Nucleus accumbens (tissue), 56 donors: ENCODE measurements at regions not wholly inside any gene's neighbourhood (a gene's known extent, or its start where the extent isn't known, plus 50 kb on each side); places are given as distances from the start of the nearest gene placed in this dataset.
"Not testable (repeated sequence)": the region's sequence is repeated elsewhere in the genome, so short reads cannot be mapped to it uniquely, and the experiment has no call there.

Source experiments
- DNase-seq, 56 donors: peaks; one replicate each; lab custom pipeline; 2025; lab: John Stamatoyannopoulos, UW

DNA sequence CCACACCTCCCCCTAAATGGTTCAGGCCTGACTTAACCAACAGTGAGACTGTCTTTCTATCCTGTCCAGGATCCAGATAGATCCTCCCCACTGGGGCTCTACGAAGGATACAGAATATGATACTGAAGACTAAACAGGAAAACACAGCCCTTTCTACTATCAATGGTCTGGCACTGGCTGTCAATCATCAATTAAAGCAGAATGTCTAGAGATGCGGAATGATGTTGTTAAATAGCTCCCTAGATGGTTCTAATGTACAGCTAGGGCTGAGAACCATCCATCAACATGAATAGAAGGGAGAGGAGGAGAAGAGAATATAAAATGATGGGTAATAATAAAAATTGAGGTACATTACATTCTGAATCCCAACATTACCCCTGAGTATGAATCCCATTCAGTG, 314.3 kb upstream of the CELF2 start:
- no peak for DNase-seq

DNA sequence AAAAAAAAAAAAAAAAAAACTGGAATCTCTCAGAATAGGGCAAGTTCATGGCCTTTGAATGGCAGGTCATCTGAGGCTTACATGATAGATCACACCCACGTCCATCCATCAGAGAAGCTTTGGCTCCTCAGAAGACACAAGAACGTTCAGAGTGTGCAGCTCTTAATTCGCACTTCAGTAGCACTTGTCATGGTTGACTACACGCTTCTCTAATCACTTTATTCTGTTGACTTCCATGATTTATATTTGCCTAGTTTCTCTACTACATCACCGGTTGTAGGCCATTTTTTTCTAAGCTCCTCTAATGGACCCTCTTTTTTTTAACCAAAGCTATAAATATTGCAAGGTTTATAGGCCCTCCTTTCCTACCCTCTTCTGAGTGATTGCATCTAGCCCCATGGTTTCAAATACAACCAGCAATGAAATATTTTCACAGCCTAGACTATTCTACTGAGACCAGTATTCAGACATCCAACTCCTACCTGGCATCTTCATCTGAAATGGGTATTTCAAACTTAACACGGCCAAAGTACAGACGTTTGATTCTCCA, 305.4 kb upstream of the CELF2 start:
- DNase-seq: no peak

DNA sequence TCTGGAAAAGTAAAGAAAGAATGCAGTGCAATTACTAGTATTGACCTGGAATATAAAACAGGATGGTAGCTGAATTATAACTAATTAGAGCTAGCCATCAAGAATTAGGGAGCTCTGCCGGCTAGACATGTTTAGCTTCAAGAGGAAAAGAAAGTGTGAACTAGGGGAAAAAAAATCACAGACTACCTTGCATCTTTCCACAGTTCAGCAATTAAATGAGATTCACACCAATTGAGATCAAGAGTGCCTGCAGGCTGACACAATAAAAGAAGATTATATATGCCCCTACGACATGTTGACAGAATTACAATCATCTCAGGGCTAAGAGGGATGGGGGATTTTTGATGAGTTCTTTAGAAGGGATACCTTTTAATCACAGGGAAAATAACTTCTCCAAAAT, 303.3 kb upstream of the CELF2 start:
- DNase-seq: no peak

DNA sequence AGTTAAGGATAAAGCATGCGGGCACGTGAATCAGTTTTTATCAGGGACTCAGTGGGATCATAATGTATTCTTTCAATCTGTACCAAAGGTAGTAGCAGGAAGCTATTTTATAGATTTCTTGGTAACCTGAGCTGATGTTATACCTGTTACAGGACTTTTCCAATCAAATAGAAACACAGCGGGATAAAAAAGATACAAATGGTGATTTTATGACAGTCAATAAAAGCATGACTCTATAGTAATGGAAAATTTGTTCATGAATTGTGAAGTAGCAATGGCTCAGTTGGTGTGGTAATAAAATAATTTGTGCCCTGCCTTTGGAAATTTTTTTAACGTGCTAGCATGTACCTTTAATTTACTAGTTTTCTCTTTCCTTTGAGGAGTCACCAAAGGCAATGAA, 300.7 kb upstream of the CELF2 start:
- DNase-seq: no peak

GRCh38 chr10:10722422-10722821, 295.2 kb upstream of the CELF2 start:
- DNase-seq: no peak

- DNase-seq: no peak
Observed at GRCh38 chr10:10725196-10725595, 292.5 kb upstream of the CELF2 start.

DNA sequence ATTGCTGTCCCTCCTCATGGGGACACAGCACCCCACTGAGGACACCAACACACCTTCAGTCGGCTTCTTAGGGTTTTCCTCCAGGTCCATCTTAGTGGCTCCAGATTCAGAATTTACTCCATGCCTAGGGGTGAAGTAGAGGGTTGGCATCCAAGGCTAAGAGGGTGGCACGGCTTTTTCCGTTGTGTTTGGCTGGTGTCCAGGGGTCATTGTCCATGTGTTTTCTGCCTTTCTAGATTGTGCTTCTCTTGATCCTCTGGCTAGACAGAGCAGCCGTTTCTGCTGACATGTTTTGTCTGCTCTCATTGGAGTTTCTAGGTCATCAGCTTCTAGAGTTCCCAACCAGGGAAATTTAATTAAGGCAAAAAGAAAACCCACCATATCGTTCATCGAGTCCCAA, 291.6 kb upstream of the CELF2 start:
- no peak for DNase-seq

DNA sequence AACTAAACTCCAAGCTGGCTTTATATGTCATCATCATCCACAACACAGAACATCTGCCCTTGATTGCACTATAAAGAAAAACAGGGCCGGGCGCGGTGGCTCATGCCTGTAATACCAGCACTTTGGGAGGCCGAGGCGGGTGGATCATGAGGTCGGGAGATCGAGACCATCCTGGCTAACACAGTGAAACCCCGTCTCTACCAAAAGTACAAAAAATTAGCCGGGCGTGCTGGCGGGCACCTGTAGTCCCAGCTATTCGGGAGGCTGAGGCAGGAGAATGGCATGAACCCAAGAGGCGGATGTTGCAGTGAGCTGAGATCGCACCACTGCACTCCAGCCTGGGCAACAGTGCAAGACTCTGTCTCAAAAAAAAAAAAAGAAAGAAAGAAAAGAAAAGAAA, 290.3 kb upstream of the CELF2 start:
- DNase-seq: not testable (repeated sequence)

DNA sequence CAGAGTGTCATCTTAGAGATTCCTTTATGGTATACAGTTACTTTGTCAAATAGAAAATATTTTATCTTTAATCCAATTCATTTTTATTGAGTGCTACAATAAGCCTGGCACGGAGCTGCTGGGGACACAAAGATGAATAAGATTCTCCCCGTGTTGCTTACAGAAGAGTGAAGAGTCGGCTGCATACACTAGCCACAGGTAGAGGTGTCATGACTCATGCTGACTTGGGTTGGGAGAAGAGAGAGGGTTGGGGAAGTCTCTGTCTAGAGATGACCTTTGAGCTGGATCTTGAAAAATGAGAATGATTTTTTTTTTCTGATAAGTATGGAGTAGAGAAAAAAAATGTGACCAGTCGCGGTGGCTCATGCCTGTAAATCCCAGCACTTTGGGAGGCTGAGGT, 289.9 kb upstream of the CELF2 start:
- DNase-seq: no peak

GRCh38 chr10:10730471-10731043, 287.1 kb upstream of the CELF2 start:
- no peak for DNase-seq

- DNase-seq: no peak
Observed at GRCh38 chr10:10731366-10731765, 286.3 kb upstream of the CELF2 start.

- peak in 4 of 56 donors; percentile 1 to 33 (median 6) for DNase-seq
Observed at GRCh38 chr10:10734356-10735064, 283.2 kb upstream of the CELF2 start.

DNA sequence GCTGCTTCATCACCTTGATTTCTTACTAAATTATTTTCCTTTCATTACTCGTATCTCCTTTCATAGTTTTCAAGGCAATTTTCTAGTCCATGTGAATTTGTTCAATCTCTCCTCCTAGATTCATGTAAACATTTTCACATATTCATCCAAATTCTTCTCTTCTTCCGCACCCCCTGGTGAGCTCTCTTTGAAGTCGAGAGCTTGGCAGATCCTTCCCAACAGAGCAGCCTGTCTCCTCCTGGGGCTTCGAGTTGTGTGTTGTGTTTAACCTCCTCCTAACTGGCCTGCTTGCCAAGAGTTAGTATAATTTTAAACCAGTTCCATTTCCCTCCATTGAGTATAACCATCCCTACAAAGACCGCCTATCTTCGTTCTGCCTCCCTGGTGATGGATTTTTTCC, 272.4 kb upstream of the CELF2 start:
- no peak for DNase-seq

GRCh38 chr10:10755490-10755889, 262.2 kb upstream of the CELF2 start:
- DNase-seq: no peak

GRCh38 chr10:10758306-10758705, 259.4 kb upstream of the CELF2 start:
- peak in 1 of 56 donors; percentile 1 for DNase-seq

DNA sequence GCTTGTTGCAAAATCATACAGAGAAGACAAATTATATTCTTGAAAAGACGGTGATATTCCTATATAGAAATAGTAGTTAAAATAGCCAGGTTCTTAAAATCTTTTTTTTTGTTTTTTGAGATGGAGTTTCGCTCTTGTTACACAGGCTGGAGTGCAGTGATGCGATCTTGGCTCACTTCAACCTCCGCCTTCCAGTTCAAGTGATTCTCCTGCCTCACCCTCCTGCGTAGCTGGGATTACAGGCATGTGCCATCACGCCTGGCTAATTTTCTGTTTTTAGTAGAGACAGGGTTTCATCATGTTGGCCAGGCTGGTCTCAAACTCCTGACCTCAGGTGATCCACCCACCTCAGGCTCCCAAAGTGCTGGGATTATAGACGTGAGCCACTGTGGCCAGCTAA, 257.9 kb upstream of the CELF2 start:
- DNase-seq: not testable (repeated sequence)

DNA sequence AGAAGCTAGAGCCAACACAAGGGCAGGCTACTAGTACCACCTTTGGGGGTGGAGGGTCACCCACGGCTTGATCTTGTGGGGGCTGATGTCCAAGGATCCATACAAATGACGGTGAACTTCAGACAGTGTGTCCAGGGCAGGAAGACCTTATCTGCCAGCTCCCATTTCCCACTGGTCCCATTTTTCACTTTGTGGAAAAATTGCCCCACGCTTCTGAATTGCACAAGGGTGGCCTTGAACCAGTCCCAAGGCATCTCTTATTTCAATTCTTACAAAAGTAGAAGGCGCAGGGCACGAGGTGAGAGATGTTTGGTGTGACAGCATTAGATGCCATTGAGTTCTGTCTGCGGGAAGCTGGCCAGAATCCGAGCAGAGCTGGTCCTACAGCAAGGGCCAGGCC, 252.7 kb upstream of the CELF2 start:
- no peak for DNase-seq

DNA sequence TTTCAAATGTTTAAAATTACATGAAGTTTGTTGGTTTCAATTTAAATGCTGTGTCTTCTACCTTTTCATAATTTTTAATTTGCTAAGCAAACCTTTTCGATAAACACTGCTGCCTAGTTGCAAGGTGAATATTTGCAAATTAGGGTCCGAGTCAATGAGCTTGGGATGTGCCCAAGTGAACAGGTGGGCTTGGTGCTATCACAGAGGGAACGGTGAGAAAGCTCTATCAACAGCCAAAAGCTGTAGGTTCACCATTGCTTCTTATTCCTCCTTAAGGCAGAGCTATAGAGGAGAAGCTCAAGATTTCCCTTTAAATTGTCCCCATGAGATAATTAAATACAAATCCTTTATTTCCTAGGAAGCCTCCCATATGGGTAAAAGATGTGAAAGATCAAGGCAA, 245.3 kb upstream of the CELF2 start:
- DNase-seq: no peak

GRCh38 chr10:10772874-10773508, 244.7 kb upstream of the CELF2 start:
- no peak for DNase-seq

DNA sequence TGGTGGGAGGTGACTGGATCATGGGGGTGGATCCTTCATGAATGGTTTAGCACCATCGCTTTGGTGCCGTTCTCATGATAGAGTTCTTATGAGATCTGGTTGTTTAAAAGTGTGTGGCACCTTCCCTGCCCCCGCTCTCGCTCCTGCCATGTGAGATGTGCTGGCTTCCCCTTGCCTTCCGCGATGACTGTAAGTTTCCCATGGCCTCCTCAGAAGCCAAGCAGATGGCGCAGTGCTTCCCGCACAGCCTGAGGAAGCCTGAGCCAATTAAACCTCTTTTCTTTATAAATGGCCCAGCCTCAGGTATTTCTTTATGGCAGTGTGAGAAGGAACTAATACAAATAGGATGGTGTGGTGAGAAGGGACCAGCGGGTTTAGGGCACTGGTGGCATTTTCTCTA, 243.3 kb upstream of the CELF2 start:
- DNase-seq: no peak

DNA sequence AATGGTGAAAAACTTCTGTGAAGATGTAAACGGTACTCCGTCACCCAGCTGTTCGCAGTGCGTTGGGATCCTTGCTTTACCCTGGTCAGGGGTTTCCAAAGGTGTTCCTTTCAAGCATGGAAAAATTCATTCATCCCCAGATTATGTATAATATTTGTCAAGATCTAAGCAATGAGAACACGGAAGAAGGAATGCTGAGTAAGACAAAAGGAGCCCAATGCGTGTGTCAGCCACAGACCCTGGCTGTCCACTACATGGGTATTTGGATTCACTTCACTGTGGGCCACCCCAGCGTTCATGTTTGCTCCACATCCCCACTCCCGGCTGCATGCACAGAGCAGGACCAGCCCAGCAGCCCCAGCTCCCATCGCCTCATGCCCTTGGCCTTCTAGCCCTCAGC, 241.3 kb upstream of the CELF2 start:
- DNase-seq: no peak

- no peak for DNase-seq
Observed at GRCh38 chr10:10777279-10777678, 240.4 kb upstream of the CELF2 start.
